Frontal cortex (tissue), 3 donors: ENCODE measurements at regions not wholly inside any gene's neighbourhood (a gene's known extent, or its start where the extent isn't known, plus 50 kb on each side); places are given as distances from the start of the nearest gene placed in this dataset.

ENCODE experiments used
- DNase-seq, 2 donors: peaks; one replicate each; pipeline ENCODE4 v3.0.0; 2012; ENCODE audit warnings: low spot score in 2 of 2
- FAIRE-seq: peaks from 2 replicates; lab custom pipeline; 2012; peaks lifted over from hg19 to GRCh38; lab: Jason Lieb, UNC
- donor health status: control.
- donor health status: control.
- donor health status: control.

DNA sequence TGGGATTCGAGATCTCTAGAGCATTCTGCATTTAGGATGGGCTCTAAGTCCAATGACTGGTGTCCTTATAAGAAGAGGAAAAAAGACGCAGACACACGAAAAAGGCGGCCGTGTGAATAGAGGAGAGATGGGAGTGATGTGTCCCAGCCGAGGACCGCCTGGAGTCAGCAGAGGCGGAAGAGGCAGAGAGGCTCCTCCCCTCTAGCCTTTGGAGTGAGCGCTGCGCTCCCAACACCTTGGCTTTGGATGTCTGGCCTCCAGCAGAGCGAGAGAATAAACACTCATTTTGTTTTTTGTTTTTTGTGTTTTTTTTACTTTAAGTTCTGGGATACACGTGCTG is 83.0 kb upstream of the RTL6 start:
- DNase-seq (no peak), FAIRE-seq (no peak)

- DNase-seq, result no peak
- FAIRE-seq, result no peak
These were observed 82.4 kb upstream of the RTL6 start for GRCh38 chr22:44580176-44581095.

GRCh38 chr22:44578516-44579230 is 80.6 kb upstream of the RTL6 start:
- no peak for FAIRE-seq

GRCh38 chr22:44578110-44578457 is 80.1 kb upstream of the RTL6 start:
- FAIRE-seq (no peak), DNase-seq (no peak)

More at GRCh38 chr22:44578516-44579230, 80.6 kb upstream of the RTL6 start:
- no peak for DNase-seq

GRCh38 chr22:44577391-44578109 is 79.5 kb upstream of the RTL6 start:
- FAIRE-seq (no peak), DNase-seq (no peak)

GRCh38 chr22:44576311-44577260 is 78.6 kb upstream of the RTL6 start:
- FAIRE-seq (no peak), DNase-seq (no peak)

- no peak for FAIRE-seq
- DNase-seq, result no peak
These were observed 77.6 kb upstream of the RTL6 start for GRCh38 chr22:44575381-44576268.

DNA sequence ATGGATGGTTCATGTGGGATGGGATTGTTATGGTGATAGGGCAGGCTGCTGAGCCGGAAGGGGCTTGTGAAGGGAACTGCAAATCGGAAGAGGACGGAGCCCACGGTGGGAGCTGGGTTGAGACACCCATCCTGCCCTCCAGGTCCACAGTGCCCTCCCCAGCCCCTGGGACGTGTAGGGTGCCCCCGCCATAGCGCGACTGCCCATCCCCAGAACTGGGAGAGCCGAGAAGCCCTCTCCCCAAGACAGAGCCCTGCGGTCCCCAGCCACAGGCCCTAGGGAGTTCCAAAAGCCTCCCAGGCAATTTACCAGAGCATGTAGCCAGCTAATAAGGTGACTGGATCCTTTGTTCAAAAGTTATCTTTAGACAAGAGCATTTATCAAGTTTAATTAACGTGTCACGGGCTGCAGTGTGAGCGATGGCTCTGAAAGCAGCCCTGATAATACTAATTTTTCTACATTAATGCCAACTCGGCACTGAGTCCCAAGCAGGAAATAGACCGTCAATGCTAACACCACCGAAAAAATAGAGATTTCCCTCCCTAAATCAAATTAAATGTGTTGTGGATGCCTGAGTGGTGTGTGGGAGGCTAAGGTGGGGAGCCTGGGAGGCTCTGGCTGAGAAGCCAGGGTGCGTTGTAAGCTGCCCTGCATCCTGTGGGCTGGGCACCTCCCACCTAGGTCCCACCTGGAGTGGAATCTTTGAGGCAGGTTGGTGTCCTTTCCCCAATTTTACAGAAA is 76.8 kb upstream of the RTL6 start:
- FAIRE-seq (no peak), DNase-seq (no peak)

- FAIRE-seq (no peak), DNase-seq (no peak)
These were observed 76.1 kb upstream of the RTL6 start for GRCh38 chr22:44574057-44574639.

DNA sequence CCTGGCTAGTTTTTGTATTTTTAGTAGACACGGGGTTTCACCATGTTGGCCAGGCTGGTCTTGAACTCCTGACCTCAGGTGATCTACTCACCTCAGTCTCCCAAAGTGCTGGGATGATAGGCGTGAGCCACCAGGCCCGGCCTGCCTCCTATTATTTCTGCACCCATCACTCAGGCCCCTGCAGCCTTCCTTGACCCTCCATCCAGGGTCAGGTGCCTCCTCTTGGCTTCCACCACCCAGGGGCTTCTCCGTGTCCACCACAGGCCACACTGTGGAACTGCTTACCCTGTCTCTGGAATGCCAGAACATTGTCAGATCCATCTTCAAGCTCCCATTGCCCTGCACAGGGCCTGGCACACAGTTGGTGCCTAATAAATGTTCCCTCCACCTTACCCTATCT is 75.4 kb upstream of the RTL6 start:
- no peak for FAIRE-seq
- no peak for DNase-seq

- FAIRE-seq, result no peak
- DNase-seq, result no peak
These were observed 74.6 kb upstream of the RTL6 start for GRCh38 chr22:44572414-44573207.

GRCh38 chr22:44571566-44572413 is 73.8 kb upstream of the RTL6 start:
- DNase-seq, result no peak
- no peak for FAIRE-seq

GRCh38 chr22:44570476-44571445 is 72.7 kb upstream of the RTL6 start:
- FAIRE-seq, result no peak
- no peak for DNase-seq

GRCh38 chr22:44569561-44569991 is 71.5 kb upstream of the RTL6 start:
- DNase-seq (no peak), FAIRE-seq (no peak)
